Liver (tissue), 8 donors: ENCODE measurements at regions not wholly inside any gene's neighbourhood (a gene's known extent, or its start where the extent isn't known, plus 50 kb on each side); places are given as distances from the start of the nearest gene placed in this dataset.

Source experiments
- DNase-seq: peaks from one replicate; pipeline ENCODE4 v3.0.0-alpha.2; 2017; ENCODE audit warnings: low spot score
- H3K27ac ChIP-seq, 2 donors: one replicate each; pipeline ENCODE4 v1.7.0; 2013; ENCODE audit warnings: inconsistent platforms in 2 of 2, low read length in 2 of 2, control low read depth in 1 of 2, low read depth in 1 of 2, mild to moderate bottlenecking in 1 of 2
- H3K27me3 ChIP-seq, 4 donors: one replicate each; pipeline versions ENCODE4 v1.6.1 to v1.7.0; 2013; ENCODE audit warnings: low read length in 3 of 4, inconsistent platforms in 1 of 4, mild to moderate bottlenecking in 1 of 4, moderate library complexity in 1 of 4; ENCODE audit not compliant: control insufficient read depth in 4 of 4, insufficient read depth in 4 of 4
- H3K36me3 ChIP-seq, 4 donors: one replicate each; pipeline versions ENCODE4 v1.6.1 to v1.7.0; 2013; ENCODE audit warnings: low read length in 3 of 4, mild to moderate bottlenecking in 3 of 4, low read depth in 1 of 4, moderate library complexity in 1 of 4; ENCODE audit not compliant: control insufficient read depth in 4 of 4, insufficient read depth in 3 of 4
- H3K4me1 ChIP-seq, 4 donors: one replicate each; pipeline versions ENCODE4 v1.6.1 to v1.7.0; 2013; ENCODE audit warnings: low read length in 3 of 4, mild to moderate bottlenecking in 3 of 4, moderate library complexity in 1 of 4; ENCODE audit not compliant: control insufficient read depth in 4 of 4, insufficient read depth in 4 of 4
- H3K4me3 ChIP-seq, 3 donors: one replicate each; pipeline versions ENCODE4 v1.6.1 to v1.7.0; 2013; ENCODE audit warnings: low read length in 3 of 3, control low read depth in 1 of 3, low read depth in 1 of 3, mild to moderate bottlenecking in 1 of 3
- H3K9ac ChIP-seq, 2 donors: one replicate each; pipeline ENCODE4 v1.7.0; 2013; ENCODE audit warnings: low read length in 2 of 2, mild to moderate bottlenecking in 2 of 2, moderate library complexity in 2 of 2, control low read depth in 1 of 2, low read depth in 1 of 2
- H3K9me3 ChIP-seq, 4 donors: one replicate each; pipeline versions ENCODE4 v1.6.1 to v1.7.0; 2013; ENCODE audit warnings: low read length in 3 of 4; ENCODE audit not compliant: control insufficient read depth in 4 of 4
- FOXA1 ChIP-seq: IDR thresholded peaks from 2 replicates; pipeline ENCODE4 v1.6.1; 2016; ENCODE audit warnings: antibody characterized with exemption
- FOXA2 ChIP-seq: IDR thresholded peaks from 2 replicates; pipeline ENCODE4 v1.6.1; 2016; ENCODE audit warnings: antibody characterized with exemption
- GABPA ChIP-seq, 2 donors: IDR thresholded peaks in 1 of 2; conservative IDR thresholded peaks in 1 of 2; 2 replicates each; pipeline ENCODE4 v1.6.1; 2016; ENCODE audit warnings: antibody characterized with exemption in 2 of 2, mild to moderate bottlenecking in 1 of 2, moderate library complexity in 1 of 2
- HNF4A ChIP-seq, 2 donors: conservative IDR thresholded peaks; 2 replicates each; pipeline ENCODE4 v1.6.1; 2016; ENCODE audit warnings: antibody characterized with exemption in 2 of 2, mild to moderate bottlenecking in 2 of 2
- JUND ChIP-seq, 2 donors: IDR thresholded peaks; 2 replicates each; pipeline ENCODE4 v1.6.1; 2016; ENCODE audit warnings: antibody characterized with exemption in 2 of 2
- RAD21 ChIP-seq, 2 donors: IDR thresholded peaks; 2 replicates each; pipeline ENCODE4 v1.6.1; 2016; ENCODE audit warnings: antibody characterized with exemption in 2 of 2, mild to moderate bottlenecking in 2 of 2
- REST ChIP-seq: IDR thresholded peaks from 2 replicates; pipeline ENCODE4 v1.6.1; 2016; ENCODE audit warnings: antibody characterized with exemption, mild to moderate bottlenecking
- RXRA ChIP-seq, 2 donors: IDR thresholded peaks; 2 replicates each; pipeline ENCODE4 v1.6.1; 2017 to 2018; ENCODE audit warnings: antibody characterized with exemption in 2 of 2, mild to moderate bottlenecking in 1 of 2
- SP1 ChIP-seq: IDR thresholded peaks from 2 replicates; pipeline ENCODE4 v1.6.1; 2018; ENCODE audit warnings: antibody characterized with exemption, mild to moderate bottlenecking
- WGBS: extraction: QIAGEN DNeasy Blood & Tissue Kit; methylation state at CpG from one replicate; pipeline ENCODE4 v1.1.7; 2013; 5-methylcytosine and 5-hydroxymethylcytosine counted together
- TF ChIP-seq, protein P1 (sequence below): IDR thresholded peaks from 2 replicates; pipeline ENCODE4 v1.6.1; 2016; ENCODE audit warnings: antibody characterized with exemption
- TF ChIP-seq, protein P2 (sequence below): fragments of 150-350 bp; IDR thresholded peaks from 2 replicates; pipeline ENCODE4 v1.5.1; 2017; ENCODE audit warnings: improper control_type of control experiment, low read depth, low read length; ENCODE audit not compliant: missing input control
- TF ChIP-seq, protein P3 (sequence below): IDR thresholded peaks from 2 replicates; pipeline ENCODE4 v1.6.1; 2016; ENCODE audit warnings: antibody characterized with exemption
- donor health status: healthy.
- donor health status: healthy.
- donor health status: healthy.
- donor health status: healthy.
- donor health status: healthy.

GRCh38 chrX:128992107-128992971 is 531.0 kb downstream of the SMARCA1 start:
- no peak for DNase-seq
- no peak for TF ChIP-seq GABPA (IDR thresholded peaks at IDR 0.05 in 1 of 2, conservative IDR thresholded peaks at IDR 0.05 in 1 of 2)
- TF ChIP-seq, protein P1, sequence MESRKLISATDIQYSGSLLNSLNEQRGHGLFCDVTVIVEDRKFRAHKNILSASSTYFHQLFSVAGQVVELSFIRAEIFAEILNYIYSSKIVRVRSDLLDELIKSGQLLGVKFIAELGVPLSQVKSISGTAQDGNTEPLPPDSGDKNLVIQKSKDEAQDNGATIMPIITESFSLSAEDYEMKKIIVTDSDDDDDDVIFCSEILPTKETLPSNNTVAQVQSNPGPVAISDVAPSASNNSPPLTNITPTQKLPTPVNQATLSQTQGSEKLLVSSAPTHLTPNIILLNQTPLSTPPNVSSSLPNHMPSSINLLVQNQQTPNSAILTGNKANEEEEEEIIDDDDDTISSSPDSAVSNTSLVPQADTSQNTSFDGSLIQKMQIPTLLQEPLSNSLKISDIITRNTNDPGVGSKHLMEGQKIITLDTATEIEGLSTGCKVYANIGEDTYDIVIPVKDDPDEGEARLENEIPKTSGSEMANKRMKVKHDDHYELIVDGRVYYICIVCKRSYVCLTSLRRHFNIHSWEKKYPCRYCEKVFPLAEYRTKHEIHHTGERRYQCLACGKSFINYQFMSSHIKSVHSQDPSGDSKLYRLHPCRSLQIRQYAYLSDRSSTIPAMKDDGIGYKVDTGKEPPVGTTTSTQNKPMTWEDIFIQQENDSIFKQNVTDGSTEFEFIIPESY: no peak
- TF ChIP-seq, protein P2, sequence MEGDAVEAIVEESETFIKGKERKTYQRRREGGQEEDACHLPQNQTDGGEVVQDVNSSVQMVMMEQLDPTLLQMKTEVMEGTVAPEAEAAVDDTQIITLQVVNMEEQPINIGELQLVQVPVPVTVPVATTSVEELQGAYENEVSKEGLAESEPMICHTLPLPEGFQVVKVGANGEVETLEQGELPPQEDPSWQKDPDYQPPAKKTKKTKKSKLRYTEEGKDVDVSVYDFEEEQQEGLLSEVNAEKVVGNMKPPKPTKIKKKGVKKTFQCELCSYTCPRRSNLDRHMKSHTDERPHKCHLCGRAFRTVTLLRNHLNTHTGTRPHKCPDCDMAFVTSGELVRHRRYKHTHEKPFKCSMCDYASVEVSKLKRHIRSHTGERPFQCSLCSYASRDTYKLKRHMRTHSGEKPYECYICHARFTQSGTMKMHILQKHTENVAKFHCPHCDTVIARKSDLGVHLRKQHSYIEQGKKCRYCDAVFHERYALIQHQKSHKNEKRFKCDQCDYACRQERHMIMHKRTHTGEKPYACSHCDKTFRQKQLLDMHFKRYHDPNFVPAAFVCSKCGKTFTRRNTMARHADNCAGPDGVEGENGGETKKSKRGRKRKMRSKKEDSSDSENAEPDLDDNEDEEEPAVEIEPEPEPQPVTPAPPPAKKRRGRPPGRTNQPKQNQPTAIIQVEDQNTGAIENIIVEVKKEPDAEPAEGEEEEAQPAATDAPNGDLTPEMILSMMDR: no peak
- WGBS: 87% methylated on average over 4 of the region's 4 CpGs
- Histone ChIP-seq H3K36me3 (no peaks in the 10 kb centered on the region), H3K27ac (no peak overlapping the region), H3K4me1 (no peaks in the 10 kb centered on the region), H3K27me3 (no peaks in the 10 kb centered on the region), H3K9me3 (peaks cover 0 to 6% (median 0%) of the 10 kb centered on the region in 4 donors), H3K4me3 (no peak overlapping the region), H3K9ac (no peak overlapping the region)

DNA sequence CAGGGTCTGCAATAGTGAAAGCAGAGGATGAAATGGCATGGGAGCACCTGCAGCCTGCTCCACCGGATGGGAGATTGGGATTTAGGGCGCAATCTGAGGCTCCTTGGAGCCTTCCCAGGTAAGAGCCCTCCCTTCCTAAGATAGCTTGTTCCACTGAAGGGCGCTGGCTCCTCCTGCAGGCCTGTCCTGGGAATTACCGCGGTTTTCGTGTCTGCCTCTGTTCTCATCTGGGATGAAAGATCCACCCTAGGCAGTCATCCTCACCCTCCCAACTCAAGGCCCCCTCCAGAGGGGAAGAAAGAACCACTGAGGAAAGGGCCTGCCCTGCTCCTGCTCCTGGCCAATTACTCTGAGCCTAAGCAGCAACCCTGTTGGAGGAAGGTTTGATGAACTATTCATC is 547.5 kb downstream of the SMARCA1 start:
- H3K27ac ChIP-seq: no peak overlapping the region
- no peak overlapping the region for H3K9ac ChIP-seq
- H3K4me3 ChIP-seq: no peak overlapping the region
- H3K9me3 ChIP-seq: no peaks in the 10 kb centered on the region
- peak; percentile 44 for DNase-seq
- TF ChIP-seq RXRA (IDR thresholded peaks at IDR 0.05): no peak
- TF ChIP-seq JUND (IDR thresholded peaks at IDR 0.05): no peak
- TF ChIP-seq, protein P2: peak; percentile 64
- TF ChIP-seq SP1: no peak
- TF ChIP-seq, protein P3, sequence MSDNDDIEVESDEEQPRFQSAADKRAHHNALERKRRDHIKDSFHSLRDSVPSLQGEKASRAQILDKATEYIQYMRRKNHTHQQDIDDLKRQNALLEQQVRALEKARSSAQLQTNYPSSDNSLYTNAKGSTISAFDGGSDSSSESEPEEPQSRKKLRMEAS: no peak
- no peak for TF ChIP-seq FOXA1
- no peak for TF ChIP-seq HNF4A (conservative IDR thresholded peaks at IDR 0.05)
- TF ChIP-seq REST: no peak
- no peak for TF ChIP-seq FOXA2
- TF ChIP-seq RAD21 (IDR thresholded peaks at IDR 0.05): peak; percentile 80 to 93
- TF ChIP-seq GABPA (IDR thresholded peaks at IDR 0.05 in 1 of 2, conservative IDR thresholded peaks at IDR 0.05 in 1 of 2): no peak
- TF ChIP-seq, protein P1: no peak
- WGBS: 8% methylated on average over 6 of the region's 6 CpGs
- no peaks in the 10 kb centered on the region for H3K27me3 ChIP-seq
- H3K4me1 ChIP-seq: peaks cover 0 to 3% (median 0%) of the 10 kb centered on the region in 4 donors
- H3K36me3 ChIP-seq: no peaks in the 10 kb centered on the region
